Panc1 (cell line): ENCODE measurements at regions not wholly inside any gene's neighbourhood (a gene's known extent, or its start where the extent isn't known, plus 50 kb on each side); places are given as distances from the start of the nearest gene placed in this dataset.

Experiments
- ATAC-seq: fragments of 200-7000 bp; cut with Tn5 transposase; 2 replicates; pipeline ENCODE4 v1.9.1; 2020; ENCODE audit warnings: mild to moderate bottlenecking, moderate library complexity
- BruUV-seq: library from RNA; stranded (reverse); fragments of 400-500 nt; replicated peaks from 2 replicates; lab custom pipeline; 2021; lab: Mats Ljungman, UMichigan
- CTCF ChIA-PET: fragments of 300-600 bp; sonication (Branson Sonifier 250); formaldehyde crosslinking; loops from one replicate; lab custom pipeline; 2022; ENCODE audit warnings: antibody characterized with exemption; lab: Charles Lee
- POLR2A ChIA-PET: fragments of 300-600 bp; sonication (Branson Sonifier 250); formaldehyde crosslinking; loops from one replicate; lab custom pipeline; 2022; ENCODE audit warnings: antibody characterized with exemption; lab: Charles Lee
- DNase-seq: peaks from one replicate; pipeline ENCODE4 v3.0.0-alpha.2; 2010; ENCODE audit warnings: low read depth, low spot score
- H3K27ac ChIP-seq: 2 replicates; pipeline ENCODE4 v1.5.1; 2011; ENCODE audit warnings: mild to moderate bottlenecking, low read length, inconsistent platforms
- H3K27me3 ChIP-seq: fragments of 200-500 bp; sonication (Bioruptor generic); 2 replicates; pipeline ENCODE4 v1.6.0; 2014; ENCODE audit warnings: low read length, inconsistent platforms; ENCODE audit not compliant: control insufficient read depth, insufficient read depth
- H3K36me3 ChIP-seq: fragments of 200-500 bp; sonication (Bioruptor generic); 2 replicates; pipeline ENCODE4 v1.5.1; 2014; ENCODE audit warnings: inconsistent platforms, mild to moderate bottlenecking, low read length, moderate library complexity; ENCODE audit not compliant: control insufficient read depth, insufficient read depth
- H3K4me1 ChIP-seq: 2 replicates; pipeline ENCODE4 v1.5.1; 2011; ENCODE audit warnings: inconsistent platforms, mild to moderate bottlenecking, low read length, moderate library complexity; ENCODE audit not compliant: control insufficient read depth, insufficient read depth
- H3K4me3 ChIP-seq, 2 experiments: 2 replicates each; pipeline ENCODE4 v1.5.1; 2011 to 2012; ENCODE audit warnings: low read depth in 2 of 2, low read length in 2 of 2, mild to moderate bottlenecking in 2 of 2, inconsistent platforms in 1 of 2, moderate library complexity in 1 of 2
- H3K9me3 ChIP-seq: fragments of 200-500 bp; sonication (Bioruptor generic); 2 replicates; pipeline ENCODE4 v1.5.1; 2014; ENCODE audit warnings: low read depth, mild to moderate bottlenecking, inconsistent platforms, low read length, moderate library complexity; ENCODE audit not compliant: control insufficient read depth, insufficient read depth
- CTCF ChIP-seq: fragments of 450-650 bp; IDR thresholded peaks from 2 replicates; pipeline ENCODE4 v1.5.1; 2017; ENCODE audit warnings: mild to moderate bottlenecking
- POLR2AphosphoS5 ChIP-seq: IDR thresholded peaks from 2 replicates; pipeline ENCODE4 v1.6.1; 2012; ENCODE audit warnings: mild to moderate bottlenecking, low read depth, low read length, moderate library complexity
- REST ChIP-seq, 2 experiments: IDR thresholded peaks; 2 replicates each; pipeline ENCODE4 v1.6.1; 2011 to 2012; ENCODE audit warnings: low read depth in 2 of 2, control low read depth in 1 of 2, low read length in 1 of 2, mild to moderate bottlenecking in 1 of 2, moderate library complexity in 1 of 2; ENCODE audit not compliant: insufficient read depth in 1 of 2
- SIN3A ChIP-seq: IDR thresholded peaks from 2 replicates; pipeline ENCODE4 v1.6.1; 2012; ENCODE audit warnings: low read depth, mild to moderate bottlenecking, low read length, moderate library complexity, borderline replicate concordance; ENCODE audit not compliant: insufficient read depth
- TCF7L2 ChIP-seq: IDR thresholded peaks from 2 replicates; pipeline ENCODE4 v1.6.1; 2011; ENCODE audit warnings: mild to moderate bottlenecking, low read depth, low read length, inconsistent platforms
- in situ Hi-C: cut with HindIII; loops from 2 replicates; pipeline ENCODE4 v1.10.0; 2016; ENCODE audit warnings: low sequenced_read_pairs, low pct_unique_long_range_greater_than_20kb
- intact Hi-C: fragments of 100-400 bp; cut with micrococcal nuclease; formaldehyde crosslinking; loops from one replicate; pipeline ENCODE4 v1.10.0; 2022; ENCODE audit not compliant: unreplicated experiment

- H3K27ac ChIP-seq, result no peak overlapping the region
- TF ChIP-seq SIN3A (no peak), TCF7L2 (no peak), POLR2AphosphoS5 (no peak), REST (IDR thresholded peaks at IDR 0.05; ENCODE audit: insufficient read depth in 1 of 2, low read depth in 2 of 2, low read length in 1 of 2) (no peak), CTCF (no peak)
- intact Hi-C loops, result no loop called here
Observed at GRCh38 chr2:237244178-237244577, 158.5 kb downstream of the COPS8 start.

GRCh38 chr2:237244976-237245646 is 159.4 kb downstream of the COPS8 start:
- H3K27me3 ChIP-seq, result no peaks in the 10 kb centered on the region
- H3K4me1 ChIP-seq, result no peaks in the 10 kb centered on the region
- no peaks in the 10 kb centered on the region for H3K36me3 ChIP-seq
- no peak overlapping the region for H3K4me3 ChIP-seq
- DNase-seq, result no peak
- in situ Hi-C loops (no loop called here), intact Hi-C loops (no loop called here)
- no peak for TF ChIP-seq REST (IDR thresholded peaks at IDR 0.05; ENCODE audit: insufficient read depth in 1 of 2, low read depth in 2 of 2, low read length in 1 of 2)
- no peak for TF ChIP-seq POLR2AphosphoS5
- no peak for TF ChIP-seq CTCF
- TF ChIP-seq SIN3A, result no peak
- no peak for TF ChIP-seq TCF7L2
- no peak overlapping the region for H3K27ac ChIP-seq
- no peak for ATAC-seq
- H3K9me3 ChIP-seq, result peaks cover 11% of the 10 kb centered on the region; the same call in 1 of the 2 replicates
- no TSS peak for BruUV-seq
- ChIA-PET CTCF (no interaction called here), POLR2A (no interaction called here)

More at GRCh38 chr2:237244178-237244577, 158.5 kb downstream of the COPS8 start:
- Histone ChIP-seq H3K36me3 (no peaks in the 10 kb centered on the region), H3K4me3 (no peak overlapping the region), H3K9me3 (peaks cover 11% of the 10 kb centered on the region; the same call in 1 of the 2 replicates), H3K27me3 (no peaks in the 10 kb centered on the region), H3K4me1 (no peaks in the 10 kb centered on the region)
- in situ Hi-C loops, result no loop called here
- BruUV-seq, result no TSS peak
- DNase-seq, result no peak
- ChIA-PET CTCF (no interaction called here), POLR2A (interaction anchor here (0.6 kb wide), 1 partner anchor 243 kb away, joined by 3 read pairs; the partner anchor contains the start of gene MLPH)
- no peak for ATAC-seq
